ENCODE measurements at regions not wholly inside any gene's neighbourhood (a gene's known extent, or its start where the extent isn't known, plus 50 kb on each side); places are given as distances from the start of the nearest gene placed in this dataset.
"Not testable (repeated sequence)": the region's sequence is repeated elsewhere in the genome, so short reads cannot be mapped to it uniquely, and the experiment has no call there.

DNA sequence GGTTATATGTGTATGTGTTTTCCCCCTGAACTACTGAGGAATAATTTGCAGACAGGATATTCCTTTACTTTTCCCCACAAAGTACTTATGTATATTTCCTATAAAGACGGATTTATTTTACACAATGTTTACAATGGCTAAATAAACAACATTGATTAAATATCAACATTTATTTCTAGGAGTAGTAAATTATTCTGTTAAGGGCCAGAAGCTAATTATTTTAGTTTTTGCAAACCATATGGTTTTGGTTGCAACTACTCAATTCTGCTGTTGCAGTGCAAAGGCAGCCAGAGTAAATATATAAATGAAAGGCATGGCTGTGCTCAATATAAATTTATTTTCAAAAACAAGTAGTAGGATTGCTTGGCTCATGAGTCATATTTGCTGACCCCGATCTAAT, 907.1 kb upstream of the MBL2 start:
- H3K4me3 ChIP-seq (ENCODE audit: low read depth, low read length), result no peak overlapping the region
- TF ChIP-seq, protein P1, sequence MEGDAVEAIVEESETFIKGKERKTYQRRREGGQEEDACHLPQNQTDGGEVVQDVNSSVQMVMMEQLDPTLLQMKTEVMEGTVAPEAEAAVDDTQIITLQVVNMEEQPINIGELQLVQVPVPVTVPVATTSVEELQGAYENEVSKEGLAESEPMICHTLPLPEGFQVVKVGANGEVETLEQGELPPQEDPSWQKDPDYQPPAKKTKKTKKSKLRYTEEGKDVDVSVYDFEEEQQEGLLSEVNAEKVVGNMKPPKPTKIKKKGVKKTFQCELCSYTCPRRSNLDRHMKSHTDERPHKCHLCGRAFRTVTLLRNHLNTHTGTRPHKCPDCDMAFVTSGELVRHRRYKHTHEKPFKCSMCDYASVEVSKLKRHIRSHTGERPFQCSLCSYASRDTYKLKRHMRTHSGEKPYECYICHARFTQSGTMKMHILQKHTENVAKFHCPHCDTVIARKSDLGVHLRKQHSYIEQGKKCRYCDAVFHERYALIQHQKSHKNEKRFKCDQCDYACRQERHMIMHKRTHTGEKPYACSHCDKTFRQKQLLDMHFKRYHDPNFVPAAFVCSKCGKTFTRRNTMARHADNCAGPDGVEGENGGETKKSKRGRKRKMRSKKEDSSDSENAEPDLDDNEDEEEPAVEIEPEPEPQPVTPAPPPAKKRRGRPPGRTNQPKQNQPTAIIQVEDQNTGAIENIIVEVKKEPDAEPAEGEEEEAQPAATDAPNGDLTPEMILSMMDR (IDR thresholded peaks at IDR 0.05; ENCODE audit: insufficient read depth, low read depth, low read length), result no peak
- DNase-seq (ENCODE audit: low read depth), result no peak

DNA sequence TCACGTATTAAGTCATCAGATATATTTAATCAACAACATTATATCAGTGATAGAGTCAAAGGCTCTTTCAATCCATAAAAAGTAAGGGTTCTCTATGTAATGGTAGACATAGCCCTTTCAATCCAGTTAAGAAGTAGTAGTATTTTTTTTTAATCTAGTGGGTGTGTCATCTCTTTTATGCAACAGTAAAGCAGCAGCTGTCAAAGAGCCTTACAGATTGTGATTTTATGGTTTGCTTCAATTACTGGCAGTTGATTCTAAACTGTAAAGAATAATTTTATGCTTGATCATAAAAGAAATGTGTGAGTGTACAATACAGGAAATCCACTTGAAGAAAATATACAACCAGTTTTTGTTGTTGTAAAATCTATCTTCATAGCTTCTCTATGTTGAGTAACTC, 902.6 kb upstream of the MBL2 start:
- DNase-seq (ENCODE audit: low read depth), result no peak
- TF ChIP-seq, protein P1 (IDR thresholded peaks at IDR 0.05; ENCODE audit: insufficient read depth, low read depth, low read length), result no peak
- H3K4me3 ChIP-seq (ENCODE audit: low read depth, low read length), result no peak overlapping the region

GRCh38 chr10:53667063-53667462, 894.5 kb upstream of the MBL2 start:
- TF ChIP-seq, protein P1 (IDR thresholded peaks at IDR 0.05; ENCODE audit: insufficient read depth, low read depth, low read length), result no peak
- no peak for DNase-seq (ENCODE audit: low read depth)

GRCh38 chr10:53664282-53665019, 891.9 kb upstream of the MBL2 start:
- H3K4me3 ChIP-seq (ENCODE audit: low read depth, low read length), result no peak overlapping the region
- TF ChIP-seq, protein P1 (IDR thresholded peaks at IDR 0.05; ENCODE audit: insufficient read depth, low read depth, low read length), result no peak
- DNase-seq (ENCODE audit: low read depth), result no peak

More at GRCh38 chr10:53667063-53667462, 894.5 kb upstream of the MBL2 start:
- H3K4me3 ChIP-seq (ENCODE audit: low read depth, low read length), result no peak overlapping the region

DNA sequence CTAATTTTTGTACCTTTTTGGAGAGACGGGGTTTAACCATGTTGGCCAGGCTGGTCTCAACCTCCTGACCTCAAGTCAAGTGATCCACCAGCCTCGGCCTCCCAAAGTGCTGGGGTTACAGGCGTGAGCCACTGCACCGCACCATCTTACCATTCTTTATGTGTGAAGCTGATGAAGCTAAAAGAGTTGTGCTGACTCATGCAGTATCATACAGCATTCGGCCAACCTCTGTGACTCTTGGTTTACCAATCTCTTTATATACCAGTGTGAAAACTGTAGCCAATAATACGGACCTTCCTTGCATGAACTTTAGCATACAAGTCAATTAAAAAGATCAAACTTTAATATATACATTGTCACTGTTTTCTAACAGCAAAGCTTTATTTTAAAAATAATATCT, 878.2 kb upstream of the MBL2 start:
- no peak for DNase-seq (ENCODE audit: low read depth)
- TF ChIP-seq, protein P1 (IDR thresholded peaks at IDR 0.05; ENCODE audit: insufficient read depth, low read depth, low read length), result no peak
- H3K4me3 ChIP-seq (ENCODE audit: low read depth, low read length), result no peak overlapping the region

DNA sequence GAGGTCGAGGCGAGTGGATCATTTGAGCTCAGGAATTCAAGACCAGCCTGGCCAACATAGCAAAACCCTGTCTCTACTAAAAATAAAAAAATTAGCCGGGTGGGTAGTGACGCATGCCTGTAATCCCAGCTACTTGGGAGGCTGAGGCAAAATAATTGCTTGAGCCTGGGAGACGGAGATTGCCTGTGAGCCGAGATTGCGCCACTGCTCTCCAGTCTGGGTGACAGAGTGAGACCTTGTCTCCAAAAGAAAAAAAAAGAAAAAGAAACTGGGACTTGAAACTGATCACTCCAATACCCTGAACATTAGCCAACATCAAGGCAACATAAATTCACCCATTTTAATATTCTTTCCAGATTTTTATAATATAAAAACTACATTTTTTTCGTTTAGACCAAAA, 874.6 kb upstream of the MBL2 start:
- not testable (repeated sequence) for DNase-seq (ENCODE audit: low read depth); H3K4me3 ChIP-seq (ENCODE audit: low read depth, low read length)

GRCh38 chr10:53646525-53646924, 873.9 kb upstream of the MBL2 start:
- H3K4me3 ChIP-seq (ENCODE audit: low read depth, low read length), result no peak overlapping the region

More at GRCh38 chr10:53646525-53646924, 873.9 kb upstream of the MBL2 start:
- no peak for DNase-seq (ENCODE audit: low read depth)
- TF ChIP-seq, protein P1 (IDR thresholded peaks at IDR 0.05; ENCODE audit: insufficient read depth, low read depth, low read length), result no peak
